K562 (cell line): ENCODE measurements at regions not wholly inside any gene's neighbourhood (a gene's known extent, or its start where the extent isn't known, plus 50 kb on each side); places are given as distances from the start of the nearest gene placed in this dataset.

Experiments
- CXXC5 ChIP-seq: fragments of 250-450 bp; sonication (Bioruptor Pico); IDR thresholded peaks from 2 replicates; pipeline ENCODE4 v1.8.0; 2022; ENCODE audit warnings: inconsistent platforms, mild to moderate bottlenecking, moderate library complexity
- DDX20 ChIP-seq: fragments of 450-650 bp; IDR thresholded peaks from 2 replicates; pipeline ENCODE4 v1.6.1; 2016; ENCODE audit warnings: missing genetic modification characterization, low read depth, mild to moderate bottlenecking, missing compliant biosample characterization, moderate library complexity
- HEY1 ChIP-seq: fragments of 250-450 bp; sonication (Bioruptor Pico); IDR thresholded peaks from 2 replicates; pipeline ENCODE4 v1.5.0; 2020; ENCODE audit warnings: mild to moderate bottlenecking, moderate library complexity, borderline replicate concordance
- KLF16 ChIP-seq: IDR thresholded peaks from 2 replicates; pipeline ENCODE4 v1.6.1; 2016; ENCODE audit warnings: antibody characterized with exemption
- MGA ChIP-seq: fragments of 450-650 bp; IDR thresholded peaks from 2 replicates; pipeline ENCODE4 v1.6.1; 2016; ENCODE audit warnings: mild to moderate bottlenecking, moderate library complexity
- NFE2 ChIP-seq: IDR thresholded peaks from 2 replicates; pipeline ENCODE4 v1.6.1; 2014; ENCODE audit warnings: antibody characterized with exemption, low read depth
- PPARD ChIP-seq: fragments of 250-450 bp; sonication (Bioruptor Pico); IDR thresholded peaks from 2 replicates; pipeline ENCODE4 v1.8.0; 2022; ENCODE audit warnings: inconsistent platforms, mild to moderate bottlenecking, moderate library complexity
- SMARCB1 ChIP-seq: IDR thresholded peaks from 2 replicates; pipeline ENCODE4 v1.6.1; 2011; ENCODE audit warnings: improper control_type of control experiment, low read depth; ENCODE audit not compliant: insufficient read length
- TF ChIP-seq, protein P1 (sequence below): fragments of 250-450 bp; sonication (Bioruptor Pico); IDR thresholded peaks from 2 replicates; pipeline ENCODE4 v1.9.0; 2021; ENCODE audit warnings: mild to moderate bottlenecking, inconsistent platforms
- TF ChIP-seq, protein P2 (sequence below): fragments of 450-650 bp; IDR thresholded peaks from 2 replicates; pipeline ENCODE4 v1.6.1; 2016; ENCODE audit warnings: mild to moderate bottlenecking

DNA sequence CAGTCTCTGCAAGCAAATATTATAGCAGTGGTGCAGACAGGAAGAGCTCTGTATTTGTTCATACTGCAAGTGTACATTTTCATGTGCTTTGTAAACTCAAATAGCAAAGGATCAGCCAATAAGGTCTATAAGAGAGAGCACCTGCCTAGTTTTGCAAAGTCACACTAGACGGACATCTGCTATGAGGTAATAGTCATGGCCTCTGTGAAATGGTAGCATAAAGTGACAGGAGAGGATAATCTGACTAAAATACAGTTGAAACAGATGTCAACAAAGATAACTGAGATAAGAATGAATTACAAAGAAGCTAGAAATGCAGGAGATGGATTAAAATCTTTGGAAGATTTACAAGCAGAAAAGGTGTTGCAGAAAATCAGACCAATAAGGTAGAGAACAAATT, 70.6 kb upstream of the SPON1 start (continued):
- TF ChIP-seq MGA (no peak), PPARD (CRISPR knock-in tag) (no peak), HEY1 (CRISPR knock-in tag) (no peak), CXXC5 (CRISPR knock-in tag) (no peak), SMARCB1 (no peak), KLF16 (no peak), NFE2 (peak; percentile 60), DDX20 (no peak)
- TF ChIP-seq, protein P1, sequence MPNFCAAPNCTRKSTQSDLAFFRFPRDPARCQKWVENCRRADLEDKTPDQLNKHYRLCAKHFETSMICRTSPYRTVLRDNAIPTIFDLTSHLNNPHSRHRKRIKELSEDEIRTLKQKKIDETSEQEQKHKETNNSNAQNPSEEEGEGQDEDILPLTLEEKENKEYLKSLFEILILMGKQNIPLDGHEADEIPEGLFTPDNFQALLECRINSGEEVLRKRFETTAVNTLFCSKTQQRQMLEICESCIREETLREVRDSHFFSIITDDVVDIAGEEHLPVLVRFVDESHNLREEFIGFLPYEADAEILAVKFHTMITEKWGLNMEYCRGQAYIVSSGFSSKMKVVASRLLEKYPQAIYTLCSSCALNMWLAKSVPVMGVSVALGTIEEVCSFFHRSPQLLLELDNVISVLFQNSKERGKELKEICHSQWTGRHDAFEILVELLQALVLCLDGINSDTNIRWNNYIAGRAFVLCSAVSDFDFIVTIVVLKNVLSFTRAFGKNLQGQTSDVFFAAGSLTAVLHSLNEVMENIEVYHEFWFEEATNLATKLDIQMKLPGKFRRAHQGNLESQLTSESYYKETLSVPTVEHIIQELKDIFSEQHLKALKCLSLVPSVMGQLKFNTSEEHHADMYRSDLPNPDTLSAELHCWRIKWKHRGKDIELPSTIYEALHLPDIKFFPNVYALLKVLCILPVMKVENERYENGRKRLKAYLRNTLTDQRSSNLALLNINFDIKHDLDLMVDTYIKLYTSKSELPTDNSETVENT (CRISPR knock-in tag): no peak
- TF ChIP-seq, protein P2, sequence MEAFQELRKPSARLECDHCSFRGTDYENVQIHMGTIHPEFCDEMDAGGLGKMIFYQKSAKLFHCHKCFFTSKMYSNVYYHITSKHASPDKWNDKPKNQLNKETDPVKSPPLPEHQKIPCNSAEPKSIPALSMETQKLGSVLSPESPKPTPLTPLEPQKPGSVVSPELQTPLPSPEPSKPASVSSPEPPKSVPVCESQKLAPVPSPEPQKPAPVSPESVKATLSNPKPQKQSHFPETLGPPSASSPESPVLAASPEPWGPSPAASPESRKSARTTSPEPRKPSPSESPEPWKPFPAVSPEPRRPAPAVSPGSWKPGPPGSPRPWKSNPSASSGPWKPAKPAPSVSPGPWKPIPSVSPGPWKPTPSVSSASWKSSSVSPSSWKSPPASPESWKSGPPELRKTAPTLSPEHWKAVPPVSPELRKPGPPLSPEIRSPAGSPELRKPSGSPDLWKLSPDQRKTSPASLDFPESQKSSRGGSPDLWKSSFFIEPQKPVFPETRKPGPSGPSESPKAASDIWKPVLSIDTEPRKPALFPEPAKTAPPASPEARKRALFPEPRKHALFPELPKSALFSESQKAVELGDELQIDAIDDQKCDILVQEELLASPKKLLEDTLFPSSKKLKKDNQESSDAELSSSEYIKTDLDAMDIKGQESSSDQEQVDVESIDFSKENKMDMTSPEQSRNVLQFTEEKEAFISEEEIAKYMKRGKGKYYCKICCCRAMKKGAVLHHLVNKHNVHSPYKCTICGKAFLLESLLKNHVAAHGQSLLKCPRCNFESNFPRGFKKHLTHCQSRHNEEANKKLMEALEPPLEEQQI: no peak
